ENCODE measurements at regions not wholly inside any gene's neighbourhood (a gene's known extent, or its start where the extent isn't known, plus 50 kb on each side); places are given as distances from the start of the nearest gene placed in this dataset.

- no peak for TF ChIP-seq POLR2AphosphoS5 (IDR thresholded peaks at IDR 0.05)
- TF ChIP-seq EP300 (IDR thresholded peaks at IDR 0.05): no peak
- TF ChIP-seq CTCF (IDR thresholded peaks at IDR 0.05): no peak
- TF ChIP-seq POLR2A (IDR thresholded peaks at IDR 0.05): no peak
- Histone ChIP-seq H3K4me3 (no peak overlapping the region), H3K9me3 (no peaks in the 10 kb centered on the region), H3K27ac (no peak overlapping the region), H3K36me3 (no peaks in the 10 kb centered on the region), H3K4me1 (no peaks in the 10 kb centered on the region), H3K27me3 (no peaks in the 10 kb centered on the region)
- WGBS, 2 donors (ENCODE audit: low coverage in 1 of 2): 67 to 86% methylated on average over 4 of the region's 4 CpGs
- no peak for ATAC-seq
These were observed 201.0 kb downstream of the MBD2 start for GRCh38 chr18:54023471-54023870.

DNA sequence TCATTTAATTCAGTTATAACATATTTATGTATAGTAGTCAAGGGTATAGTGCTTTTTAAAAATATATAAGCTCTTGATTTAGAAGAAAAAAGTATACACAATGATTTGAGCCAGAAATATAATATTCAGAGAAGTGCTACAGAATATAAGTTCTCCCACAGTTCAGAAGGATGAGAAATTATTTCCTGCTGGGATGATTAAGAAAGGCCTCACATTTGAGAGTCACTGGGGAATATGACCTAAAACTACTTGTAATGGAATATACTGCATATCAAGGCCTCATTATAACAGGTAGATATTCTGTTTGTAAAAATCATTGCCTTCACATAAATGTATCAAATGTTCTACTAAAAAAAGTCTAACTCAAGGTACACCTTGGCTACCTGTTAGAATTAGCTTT, 203.5 kb downstream of the MBD2 start:
- H3K4me1 ChIP-seq: no peaks in the 10 kb centered on the region
- TF ChIP-seq POLR2A (IDR thresholded peaks at IDR 0.05) (no peak), CTCF (IDR thresholded peaks at IDR 0.05) (no peak), EP300 (IDR thresholded peaks at IDR 0.05) (no peak), POLR2AphosphoS5 (IDR thresholded peaks at IDR 0.05) (no peak)
- ATAC-seq: no peak

GRCh38 chr18:54020156-54020745, 204.2 kb downstream of the MBD2 start:
- Histone ChIP-seq H3K27ac (no peak overlapping the region), H3K4me1 (no peaks in the 10 kb centered on the region), H3K27me3 (no peaks in the 10 kb centered on the region), H3K36me3 (no peaks in the 10 kb centered on the region), H3K9me3 (no peaks in the 10 kb centered on the region), H3K4me3 (no peak overlapping the region)
- no peak for TF ChIP-seq POLR2A (IDR thresholded peaks at IDR 0.05)
- no peak for TF ChIP-seq POLR2AphosphoS5 (IDR thresholded peaks at IDR 0.05)
- no peak for TF ChIP-seq CTCF (IDR thresholded peaks at IDR 0.05)
- TF ChIP-seq EP300 (IDR thresholded peaks at IDR 0.05): no peak
- no peak for ATAC-seq
- WGBS, 2 donors (ENCODE audit: low coverage in 1 of 2): 90 to 91% methylated on average over 6 of the region's 6 CpGs

More for the DNA sequence above, 203.5 kb downstream of the MBD2 start:
- H3K27me3 ChIP-seq: no peaks in the 10 kb centered on the region
- no peaks in the 10 kb centered on the region for H3K9me3 ChIP-seq
- no peak overlapping the region for H3K27ac ChIP-seq
- H3K36me3 ChIP-seq: no peaks in the 10 kb centered on the region
- H3K4me3 ChIP-seq: no peak overlapping the region

- 65 to 66% methylated on average over 3 of the region's 3 CpGs for WGBS, 2 donors (ENCODE audit: low coverage in 1 of 2)
- TF ChIP-seq CTCF (IDR thresholded peaks at IDR 0.05): no peak
- TF ChIP-seq POLR2A (IDR thresholded peaks at IDR 0.05): no peak
- no peak for TF ChIP-seq EP300 (IDR thresholded peaks at IDR 0.05)
- no peak for TF ChIP-seq POLR2AphosphoS5 (IDR thresholded peaks at IDR 0.05)
- no peak for ATAC-seq
These were observed 204.8 kb downstream of the MBD2 start for GRCh38 chr18:54019641-54020040.

DNA sequence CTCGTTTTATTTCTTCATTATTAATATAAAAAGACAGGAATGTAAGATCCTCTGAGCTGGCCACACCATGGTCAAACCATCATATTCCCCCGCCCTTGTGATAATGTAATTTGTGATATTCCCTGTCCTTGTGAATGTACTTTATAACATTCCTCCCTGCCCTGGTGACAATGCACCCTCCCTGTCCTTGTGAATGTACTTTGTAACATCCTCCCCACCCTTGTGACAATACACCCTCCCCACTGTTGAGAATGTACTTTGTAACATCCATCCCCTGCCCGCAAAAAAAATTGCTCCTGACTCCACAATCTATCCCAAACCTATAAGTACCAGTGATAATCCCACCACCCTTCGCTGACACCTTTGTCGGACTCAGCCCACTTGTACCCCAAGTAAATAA, 211.0 kb downstream of the MBD2 start:
- ATAC-seq: no peak
- Histone ChIP-seq H3K9me3 (no peaks in the 10 kb centered on the region), H3K27me3 (no peaks in the 10 kb centered on the region), H3K36me3 (no peaks in the 10 kb centered on the region), H3K4me1 (no peaks in the 10 kb centered on the region), H3K4me3 (no peak overlapping the region), H3K27ac (no peak overlapping the region)
- TF ChIP-seq POLR2AphosphoS5 (IDR thresholded peaks at IDR 0.05): no peak
- no peak for TF ChIP-seq POLR2A (IDR thresholded peaks at IDR 0.05)
- no peak for TF ChIP-seq CTCF (IDR thresholded peaks at IDR 0.05)
- TF ChIP-seq EP300 (IDR thresholded peaks at IDR 0.05): no peak
- 82 to 83% methylated on average over 5 of the region's 5 CpGs for WGBS, 2 donors (ENCODE audit: low coverage in 1 of 2)

More at GRCh38 chr18:54019641-54020040, 204.8 kb downstream of the MBD2 start:
- Histone ChIP-seq H3K4me1 (no peaks in the 10 kb centered on the region), H3K9me3 (no peaks in the 10 kb centered on the region), H3K4me3 (no peak overlapping the region), H3K27me3 (no peaks in the 10 kb centered on the region), H3K36me3 (no peaks in the 10 kb centered on the region), H3K27ac (no peak overlapping the region)
